NCI-H128 (cell line): ENCODE measurements at regions not wholly inside any gene's neighbourhood (a gene's known extent, or its start where the extent isn't known, plus 50 kb on each side); places are given as distances from the start of the nearest gene placed in this dataset.
"Not testable (repeated sequence)": the region's sequence is repeated elsewhere in the genome, so short reads cannot be mapped to it uniquely, and the experiment has no call there.

ENCODE experiments used
- DNase-seq: peaks from one replicate; lab custom pipeline; 2025; ENCODE audit not compliant: unreplicated experiment; lab: John Stamatoyannopoulos, UW

- not testable (repeated sequence) for DNase-seq
Measured at GRCh38 chr11:101216091-101216490, 86.5 kb upstream of the PGR start.

- no peak for DNase-seq
Measured at GRCh38 chr11:101215069-101215468, 85.5 kb upstream of the PGR start.

- DNase-seq: no peak
Measured at GRCh38 chr11:101211407-101211975, 81.9 kb upstream of the PGR start.

- DNase-seq: no peak
Measured at GRCh38 chr11:101202614-101203013, 73.0 kb upstream of the PGR start.

- DNase-seq: no peak
Measured at GRCh38 chr11:101199416-101199815, 69.8 kb upstream of the PGR start.

GRCh38 chr11:101195294-101195693, 65.7 kb upstream of the PGR start:
- no peak for DNase-seq

GRCh38 chr11:101188801-101189200, 59.2 kb upstream of the PGR start:
- DNase-seq: no peak

- DNase-seq: no peak
Measured at GRCh38 chr11:101188173-101188572, 58.6 kb upstream of the PGR start.

GRCh38 chr11:101187748-101188147, 58.1 kb upstream of the PGR start:
- no peak for DNase-seq

GRCh38 chr11:101185985-101186384, 56.4 kb upstream of the PGR start:
- DNase-seq: no peak

GRCh38 chr11:101182467-101182866, 52.9 kb upstream of the PGR start:
- DNase-seq: no peak

GRCh38 chr11:101180481-101180880, 50.9 kb upstream of the PGR start:
- DNase-seq: no peak
